HG02623 (cell line): ENCODE measurements at regions not wholly inside any gene's neighbourhood (a gene's known extent, or its start where the extent isn't known, plus 50 kb on each side); places are given as distances from the start of the nearest gene placed in this dataset.

ENCODE experiments used
- ATAC-seq: cut with Tn5 transposase; IDR thresholded peaks from one replicate; pipeline ENCODE4 v1.9.1; 2021; ENCODE audit warnings: moderate library complexity; ENCODE audit not compliant: unreplicated experiment

DNA sequence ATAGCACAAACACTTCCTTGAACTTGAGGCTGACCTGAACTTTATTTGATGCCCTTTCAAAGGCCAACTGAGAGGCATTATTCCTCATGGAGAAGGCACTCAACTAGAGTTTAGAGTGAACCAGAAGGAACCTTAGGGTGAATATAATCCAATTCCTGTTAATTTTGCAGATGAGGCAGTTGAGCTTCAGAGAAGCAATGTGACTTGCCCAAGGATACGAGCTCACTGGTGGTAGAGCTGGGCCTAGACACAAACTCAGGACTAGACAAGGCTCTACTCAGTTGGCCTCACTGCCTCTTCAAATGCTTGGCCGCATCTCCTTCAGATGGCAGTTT lies 172.7 kb upstream of the ADAMTS9 start:
- ATAC-seq, result no peak

GRCh38 chr3:64859625-64860535 lies 172.1 kb upstream of the ADAMTS9 start:
- no peak for ATAC-seq

DNA sequence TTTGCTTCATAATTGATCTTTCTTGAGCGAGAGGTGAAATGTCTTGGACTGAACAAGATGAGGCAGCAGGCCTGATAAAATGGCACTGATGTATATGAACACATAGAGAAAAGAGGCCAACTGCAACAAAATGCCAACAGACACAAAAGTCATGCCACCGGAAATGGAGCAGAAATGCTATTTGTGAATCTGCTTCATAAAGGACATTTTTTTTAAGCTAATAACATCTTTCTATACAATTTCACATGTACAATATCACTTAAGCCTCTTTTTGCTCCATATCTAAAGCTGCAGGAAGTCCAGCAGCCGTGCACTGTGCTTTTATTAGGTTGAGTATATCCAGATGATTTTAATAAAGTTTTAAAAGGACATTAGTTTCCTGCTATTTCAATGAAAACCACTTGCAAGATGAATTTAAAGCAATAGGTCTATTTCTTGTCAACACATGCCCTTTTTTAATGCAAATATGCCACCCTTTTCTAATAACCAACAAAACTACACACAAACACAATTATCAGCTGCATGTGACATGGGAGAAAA lies 169.2 kb upstream of the ADAMTS9 start:
- ATAC-seq, result no peak

GRCh38 chr3:64856106-64856505 lies 168.3 kb upstream of the ADAMTS9 start:
- no peak for ATAC-seq

DNA sequence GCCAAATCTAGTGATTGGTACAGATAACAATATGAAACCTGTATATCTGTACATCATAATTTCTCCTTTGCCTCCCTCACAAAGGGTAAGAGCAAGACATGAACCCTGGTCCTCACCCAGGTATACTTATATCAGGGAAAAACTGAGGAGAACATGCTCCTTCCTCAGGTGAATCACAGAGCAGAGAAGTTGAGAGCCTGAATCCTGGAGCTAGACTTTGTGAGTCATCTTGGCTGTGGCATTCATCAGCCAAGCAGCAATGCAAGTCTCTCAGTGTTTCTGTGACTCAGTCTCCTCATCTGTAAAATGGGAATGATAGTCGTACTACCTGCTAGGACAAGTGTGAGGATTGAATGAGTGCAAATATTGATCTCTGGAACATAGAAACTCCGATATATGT lies 165.7 kb upstream of the ADAMTS9 start:
- no peak for ATAC-seq

DNA sequence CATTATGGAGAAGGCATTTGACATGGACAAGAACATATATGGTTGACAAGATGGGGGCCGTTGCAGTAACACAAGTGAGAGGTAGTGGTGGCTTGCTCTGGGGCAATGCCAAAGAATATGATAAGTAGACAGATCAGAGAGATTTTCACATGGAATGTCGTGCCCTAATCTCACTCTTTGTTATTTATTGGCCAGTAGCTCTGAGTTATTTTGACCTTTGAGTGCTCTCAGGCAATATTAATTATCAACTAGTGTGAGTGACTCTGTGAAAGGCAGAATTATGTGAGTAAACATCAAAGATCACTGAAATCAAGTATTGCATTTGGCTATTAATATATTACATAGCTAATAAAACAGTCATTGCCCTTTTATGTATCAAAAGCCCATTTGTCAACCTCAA lies 164.9 kb upstream of the ADAMTS9 start:
- no peak for ATAC-seq

DNA sequence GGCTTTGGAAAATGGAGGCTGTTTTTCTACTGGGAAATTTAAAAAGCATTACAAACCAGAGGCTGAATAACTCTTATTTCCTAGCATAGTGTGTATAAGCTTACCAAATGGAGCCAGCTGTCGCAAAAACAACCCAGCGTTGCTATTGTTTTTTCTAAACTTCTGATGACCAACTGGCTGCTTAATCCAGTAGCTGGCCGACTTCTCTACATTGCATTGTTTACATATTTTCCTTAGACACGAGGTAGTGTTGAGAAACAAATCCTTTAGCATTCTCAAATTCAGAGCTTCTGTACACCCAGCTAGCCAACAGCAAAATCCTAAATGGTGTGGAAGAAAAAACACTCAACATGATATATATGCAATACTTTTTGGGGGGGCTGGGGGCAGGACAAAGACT lies 161.0 kb upstream of the ADAMTS9 start:
- ATAC-seq, result no peak

- ATAC-seq, result no peak
Observed at GRCh38 chr3:64848127-64848800, 160.5 kb upstream of the ADAMTS9 start.

DNA sequence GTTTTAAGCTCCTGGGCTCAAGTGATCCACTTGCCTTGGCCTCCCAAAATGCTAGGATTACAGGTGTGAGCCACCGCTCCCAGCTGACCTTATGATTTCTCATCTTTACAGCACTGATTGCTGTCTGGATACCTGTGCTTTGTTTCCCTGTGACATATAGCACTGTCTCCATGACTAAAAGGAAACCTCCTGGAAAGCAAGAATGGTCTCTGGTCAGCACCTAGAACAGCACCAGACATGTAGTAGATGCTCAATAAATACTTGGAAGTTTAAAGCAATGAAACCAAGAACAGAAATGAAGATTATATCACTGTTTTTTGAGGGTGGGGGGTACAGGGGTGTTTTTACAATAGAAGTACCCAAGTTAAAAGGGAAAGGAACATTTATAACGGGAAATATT lies 156.8 kb upstream of the ADAMTS9 start:
- ATAC-seq, result no peak

DNA sequence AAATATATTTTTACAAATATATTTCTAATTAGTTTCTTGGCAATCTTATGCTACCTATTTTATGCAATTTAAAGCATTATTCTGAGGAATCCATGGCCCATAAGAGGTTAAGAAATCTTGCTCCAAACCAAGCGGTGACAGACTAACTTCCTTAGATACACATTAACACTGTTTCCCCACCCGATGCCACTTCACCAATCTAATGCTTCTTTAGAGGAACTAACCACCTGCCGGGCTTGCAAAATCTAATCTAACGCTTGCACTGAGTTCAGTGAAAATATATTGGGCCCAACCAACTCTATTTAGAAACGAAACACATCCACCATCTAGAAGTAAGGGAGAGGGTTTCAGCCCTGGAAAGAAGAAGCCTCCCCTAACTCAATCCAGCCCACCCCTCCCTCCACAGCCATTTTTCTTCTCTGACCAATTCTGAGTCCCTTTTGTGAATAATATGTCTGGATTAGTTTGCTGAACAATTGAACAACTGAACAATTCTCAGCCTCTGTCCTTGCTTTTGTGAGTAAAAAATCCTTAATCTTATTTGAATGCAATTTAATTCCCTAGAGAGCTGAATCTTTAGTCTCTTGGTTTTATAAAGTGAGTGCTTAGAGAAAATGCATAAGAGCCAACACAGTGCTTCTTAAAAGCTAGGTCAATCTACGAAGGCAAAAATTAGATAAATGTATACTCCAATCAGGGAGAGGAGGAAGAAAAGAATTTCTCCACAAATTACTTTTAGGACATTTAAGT lies 150.4 kb upstream of the ADAMTS9 start:
- ATAC-seq, result no peak

- ATAC-seq, result no peak
Observed at GRCh38 chr3:64837126-64837738, 149.4 kb upstream of the ADAMTS9 start.

DNA sequence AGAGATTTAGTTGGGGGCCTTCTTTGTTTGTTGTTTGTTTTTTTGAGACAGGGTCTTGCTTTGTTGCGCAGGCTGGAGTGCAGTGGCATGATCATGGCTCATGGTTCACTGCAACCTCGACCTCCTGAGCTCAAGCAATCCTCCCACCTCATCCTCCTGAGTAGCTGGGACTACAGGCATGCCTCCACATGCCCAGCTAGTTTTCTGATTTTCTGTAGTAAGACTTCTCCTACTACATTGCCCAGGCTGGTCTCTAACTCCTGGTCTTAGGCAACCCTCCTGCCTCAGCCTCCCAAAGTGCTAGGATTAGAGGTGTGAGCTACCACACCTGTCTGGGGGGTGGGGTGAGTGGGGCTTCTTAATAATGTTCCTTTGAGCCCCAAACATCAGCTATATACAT lies 148.3 kb upstream of the ADAMTS9 start:
- no peak for ATAC-seq

GRCh38 chr3:64832098-64832497 lies 144.3 kb upstream of the ADAMTS9 start:
- ATAC-seq, result no peak

DNA sequence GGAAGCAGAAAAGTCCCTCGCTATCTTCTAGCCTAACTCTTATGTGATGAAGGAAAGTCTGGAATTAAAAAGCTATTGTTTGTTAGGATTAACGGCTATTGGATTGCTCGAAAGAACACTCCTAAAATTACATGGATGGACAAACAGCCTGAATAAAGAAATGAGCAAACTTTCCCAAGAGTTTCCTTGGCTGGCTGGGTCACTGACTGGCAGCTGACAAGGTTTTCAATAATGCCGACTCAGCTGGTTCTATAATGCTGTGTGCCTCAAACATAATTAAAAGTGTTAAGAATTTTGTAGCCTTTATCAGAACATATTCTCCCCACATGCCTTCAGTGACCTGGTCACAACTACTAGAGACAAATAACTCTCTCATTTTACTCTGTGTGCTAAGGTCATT lies 142.9 kb upstream of the ADAMTS9 start:
- ATAC-seq, result no peak

DNA sequence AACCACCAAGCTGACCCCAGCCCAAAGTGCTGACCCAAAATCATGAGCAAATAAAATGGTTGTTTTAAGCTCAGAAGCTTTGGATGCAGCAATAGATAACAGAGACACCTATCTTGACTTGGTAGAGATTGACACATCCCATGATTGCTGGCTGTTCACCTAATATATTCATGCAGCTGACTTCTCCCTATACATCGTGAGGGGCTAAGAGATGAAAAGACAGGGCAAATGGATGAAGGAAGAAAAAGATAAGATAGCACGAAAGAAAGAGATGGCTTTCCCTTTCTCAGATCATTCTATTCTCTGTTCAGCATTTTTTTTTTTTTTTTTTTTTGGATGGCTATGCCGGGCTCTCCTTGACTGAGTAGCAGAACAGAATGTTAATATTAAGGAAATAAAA lies 141.5 kb upstream of the ADAMTS9 start:
- ATAC-seq, result no peak

GRCh38 chr3:64828276-64828675 lies 140.5 kb upstream of the ADAMTS9 start:
- no peak for ATAC-seq

GRCh38 chr3:64827431-64827830 lies 139.6 kb upstream of the ADAMTS9 start:
- peak; percentile 47 for ATAC-seq

GRCh38 chr3:64827019-64827418 lies 139.2 kb upstream of the ADAMTS9 start:
- ATAC-seq, result no peak

DNA sequence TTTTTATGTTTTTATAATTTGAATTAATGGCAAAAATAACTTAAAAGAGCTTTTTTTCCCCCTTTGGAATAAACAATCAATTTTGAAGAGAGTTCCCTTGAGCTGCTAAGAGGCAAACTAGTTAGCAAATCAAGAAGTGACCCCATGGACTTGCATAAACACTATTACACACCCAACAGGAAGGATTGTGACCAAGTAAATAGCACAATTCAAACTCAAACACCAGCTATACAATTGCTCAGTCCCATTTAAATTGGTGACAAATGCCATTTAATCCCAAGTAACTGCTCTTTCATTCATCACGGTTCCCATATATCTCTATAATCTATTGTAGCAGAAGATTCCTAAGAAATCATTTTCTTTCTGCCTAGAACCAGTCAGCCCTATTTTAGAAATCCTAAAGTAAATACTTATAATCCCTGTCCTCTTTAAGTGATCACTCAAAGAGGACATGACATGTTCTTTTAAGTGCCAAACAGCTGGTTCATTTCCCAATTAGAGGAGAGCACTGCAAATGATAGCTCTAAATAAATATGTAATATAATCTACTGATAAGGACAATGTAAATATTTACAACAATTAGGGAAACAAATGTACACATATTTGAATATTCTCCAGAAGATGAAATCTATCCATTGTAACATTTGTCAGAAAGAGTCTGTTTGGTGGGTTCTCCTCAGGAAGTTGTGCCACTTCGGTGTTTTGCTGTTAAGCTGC lies 137.8 kb upstream of the ADAMTS9 start:
- ATAC-seq, result no peak

- no peak for ATAC-seq
Observed at GRCh38 chr3:64824394-64824909, 136.7 kb upstream of the ADAMTS9 start.
